GM10248 (cell line): ENCODE measurements at regions not wholly inside any gene's neighbourhood (a gene's known extent, or its start where the extent isn't known, plus 50 kb on each side); places are given as distances from the start of the nearest gene placed in this dataset.

Experiments
- CTCF ChIA-PET: fragments of 300-600 bp; sonication (Branson Sonifier 250); formaldehyde crosslinking; extraction: SDS; loops from one replicate; lab custom pipeline; 2021; ENCODE audit warnings: antibody characterized with exemption; lab: Yijun Ruan, JAX
- POLR2A ChIA-PET: fragments of 350-650 bp; sonication (Branson Sonifier 250); formaldehyde crosslinking; extraction: SDS; loops from one replicate; lab custom pipeline; 2020; ENCODE audit warnings: antibody characterized with exemption; lab: Yijun Ruan, JAX
- DNase-seq: peaks from one replicate; pipeline ENCODE4 v3.0.0; 2012; ENCODE audit errors: extremely low spot score
- CTCF ChIP-seq: IDR thresholded peaks from 2 replicates; pipeline ENCODE4 v1.5.1; 2012; ENCODE audit warnings: mild to moderate bottlenecking, low read depth; ENCODE audit errors: extremely low read depth, missing control alignments, control extremely low read depth

GRCh38 chr18:50460062-50460461, 85.2 kb downstream of the SKA1 start:
- DNase-seq, result no peak
- POLR2A ChIA-PET, result no interaction called here
- no peak for TF ChIP-seq CTCF
- CTCF ChIA-PET, result interaction anchor here (1.0 to 2.2 kb wide), 2 partner anchors 10 to 12 kb away, joined by 3 to 5 read pairs; no protein-coding TSS in a partner anchor

DNA sequence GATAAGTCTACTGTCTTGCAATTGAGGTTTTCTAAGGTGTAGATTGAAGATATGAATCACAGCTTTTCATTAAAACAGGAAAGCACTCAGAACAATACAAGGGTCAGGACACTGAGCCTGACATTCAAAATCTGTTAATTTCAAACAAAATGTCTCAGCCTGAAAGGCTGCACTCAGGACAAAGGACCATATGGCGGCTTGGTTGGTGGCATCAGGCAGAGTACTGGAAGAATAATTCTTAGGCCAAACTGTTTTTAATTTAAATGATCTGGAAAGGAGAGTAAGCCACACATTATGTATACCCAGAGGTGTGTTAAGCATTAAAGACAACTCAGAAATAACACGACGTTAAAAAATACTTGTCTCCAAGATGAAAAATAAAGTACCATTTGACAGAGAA, 85.9 kb downstream of the SKA1 start:
- TF ChIP-seq CTCF, result no peak
- POLR2A ChIA-PET, result no interaction called here
- CTCF ChIA-PET, result interaction anchor here (2.2 kb wide), 1 partner anchor 11 kb away, joined by 5 read pairs; no protein-coding TSS in a partner anchor
- DNase-seq, result no peak

- no peak for TF ChIP-seq CTCF
- POLR2A ChIA-PET, result no interaction called here
- CTCF ChIA-PET, result no interaction called here
- no peak for DNase-seq
Observed at GRCh38 chr18:50461251-50461650, 86.4 kb downstream of the SKA1 start.

- CTCF ChIA-PET, result interaction anchor here (4.1 kb wide), 1 partner anchor 13 kb away, joined by 16 read pairs; no protein-coding TSS in a partner anchor
- TF ChIP-seq CTCF, result no peak
- POLR2A ChIA-PET, result no interaction called here
- DNase-seq, result no peak
Observed at GRCh38 chr18:50465211-50466153, 90.6 kb downstream of the SKA1 start.

- CTCF ChIA-PET, result interaction anchor here (1.6 to 4.1 kb wide), 2 partner anchors 12 to 25 kb away, joined by 4 to 16 read pairs; no protein-coding TSS in a partner anchor
- TF ChIP-seq CTCF, result no peak
- DNase-seq, result no peak
Observed at GRCh38 chr18:50466634-50467033, 91.8 kb downstream of the SKA1 start.

DNA sequence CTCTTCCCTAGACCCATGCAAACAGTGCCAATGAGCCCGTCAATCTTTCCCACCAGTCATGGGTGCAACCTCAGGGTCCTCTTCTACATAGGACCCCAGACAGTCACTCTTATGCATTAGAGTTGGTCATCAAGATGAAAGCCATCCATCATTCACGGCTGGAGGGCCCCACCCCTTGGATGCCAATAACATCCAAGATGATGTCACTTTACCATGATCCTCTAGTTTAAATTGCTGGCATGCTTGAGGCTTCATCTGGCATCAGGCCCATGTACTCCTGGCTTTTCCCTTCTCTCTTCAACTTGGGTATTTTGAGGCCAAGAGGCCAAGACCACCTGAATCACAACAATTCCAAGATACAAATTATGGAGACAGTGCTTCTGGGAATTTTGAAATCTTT, 91.1 kb upstream of the MAPK4 start:
- ChIA-PET CTCF (interaction anchor here (4.1 kb wide), 1 partner anchor 10 kb away, joined by 16 read pairs; no protein-coding TSS in a partner anchor), POLR2A (no interaction called here)
- TF ChIP-seq CTCF, result no peak
- DNase-seq, result no peak

More at GRCh38 chr18:50466634-50467033, 91.8 kb downstream of the SKA1 start:
- POLR2A ChIA-PET, result no interaction called here
